ENCODE measurements at regions not wholly inside any gene's neighbourhood (a gene's known extent, or its start where the extent isn't known, plus 50 kb on each side); places are given as distances from the start of the nearest gene placed in this dataset.

DNA sequence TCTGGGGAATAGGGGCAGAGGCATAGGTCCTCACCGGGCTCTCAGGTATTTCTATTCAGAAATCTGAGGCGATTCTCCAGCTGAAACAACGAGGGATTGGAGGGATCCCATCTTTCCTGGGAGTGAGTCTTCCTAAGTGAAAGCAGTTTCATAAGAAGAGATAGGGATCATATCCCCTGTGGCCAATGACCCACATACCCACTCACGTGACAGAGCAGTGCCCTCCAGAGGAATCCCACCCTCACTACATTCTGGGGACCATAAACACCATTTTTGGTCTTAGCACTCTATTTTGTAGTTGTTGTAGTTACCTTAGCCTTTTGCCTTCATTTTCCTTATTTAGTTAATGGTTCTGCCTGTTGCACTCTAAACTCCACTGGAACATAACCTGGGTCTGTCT, 121.1 kb downstream of the GPR63 start:
- TF ChIP-seq POLR2A (IDR thresholded peaks at IDR 0.05; ENCODE audit: low read length) (no peak), GATA1 (IDR thresholded peaks at IDR 0.05; ENCODE audit: low read depth, low read length) (no peak)

Data from erythroblast (primary cell).